SH-SY5Y (cell line): ENCODE measurements at regions not wholly inside any gene's neighbourhood (a gene's known extent, or its start where the extent isn't known, plus 50 kb on each side); places are given as distances from the start of the nearest gene placed in this dataset.

Experiments
- GATA2 ChIP-seq: IDR thresholded peaks from 2 replicates; pipeline ENCODE4 v1.6.1; 2011; ENCODE audit warnings: mild to moderate bottlenecking, low read depth, low read length
- GATA3 ChIP-seq: IDR thresholded peaks from 2 replicates; pipeline ENCODE4 v1.6.1; 2011; ENCODE audit warnings: low read depth, mild to moderate bottlenecking, low read length, moderate library complexity

GRCh38 chr5:135711911-135712310 is 122.6 kb upstream of the SLC25A48 start:
- TF ChIP-seq GATA2, result no peak
- no peak for TF ChIP-seq GATA3
